ENCODE measurements at regions not wholly inside any gene's neighbourhood (a gene's known extent, or its start where the extent isn't known, plus 50 kb on each side); places are given as distances from the start of the nearest gene placed in this dataset.

GRCh38 chr15:47363653-47364052 lies 353.7 kb upstream of the SEMA6D start (continued):
- TF ChIP-seq NR2F1 (conservative IDR thresholded peaks at IDR 0.05) (no peak), NFYB (IDR thresholded peaks at IDR 0.05; ENCODE audit: insufficient read depth, low read depth, low read length) (no peak), RUNX3 (IDR thresholded peaks at IDR 0.05; ENCODE audit: low read length) (no peak), E2F8 (IDR thresholded peaks at IDR 0.05; ENCODE audit: low read depth, partially characterized antibody) (no peak)

- Histone ChIP-seq H3K4me3 (no peak overlapping the region), H3K27ac (ENCODE audit: control insufficient read depth, insufficient read depth) (no peak overlapping the region), H3K9me3 (replicated peaks; ENCODE audit: control insufficient read depth, insufficient read depth, low read length) (no peaks in the 10 kb centered on the region; the same call in 2 of the 3 replicates), H2AFZ (ENCODE audit: control insufficient read depth, low read depth, low read length) (no peak overlapping the region), H3K27me3 (replicated peaks in 1 of 2; ENCODE audit: control insufficient read depth in 2 of 2, insufficient read depth in 2 of 2, low read length in 1 of 2) (no peaks in the 10 kb centered on the region), H4K20me1 (ENCODE audit: control insufficient read depth, insufficient read depth) (no peaks in the 10 kb centered on the region), H3K9ac (ENCODE audit: control insufficient read depth, insufficient read depth, low read length) (no peak overlapping the region), H3K4me2 (ENCODE audit: control insufficient read depth, insufficient read depth) (no peak overlapping the region), H3K36me3 (ENCODE audit: control insufficient read depth in 2 of 2, insufficient read depth in 2 of 2, low read length in 1 of 2) (no peaks in the 10 kb centered on the region), H3K4me1 (ENCODE audit: control insufficient read depth, insufficient read depth, low read length) (no peaks in the 10 kb centered on the region), H3K79me2 (ENCODE audit: control insufficient read depth, insufficient read depth, low read length) (no peaks in the 10 kb centered on the region)
- no peak for DNase-seq (ENCODE audit: low read depth, low spot score)
- intact Hi-C loops (cut with micrococcal nuclease; ENCODE audit: unreplicated experiment) (no loop called here), in situ Hi-C loops (cut with MboI) (no loop called here)
- WGBS (ENCODE audit: insufficient coverage, insufficient replicate concordance, low lambda C conversion rate, missing lambda C conversion rate): 41% methylated on average over 7 of the region's 9 CpGs
- BruUV-seq (replicated peaks): no TSS peak
- ChIA-PET SMC1A (ENCODE audit: uncharacterized antibody, unreplicated experiment) (no interaction called here), POLR2A (no interaction called here), RAD21 (ENCODE audit: unreplicated experiment) (no interaction called here), CTCF (no interaction called here)
- TF ChIP-seq BCLAF1 (IDR thresholded peaks at IDR 0.05) (no peak), ZNF24 (IDR thresholded peaks at IDR 0.05) (no peak), HDAC6 (IDR thresholded peaks at IDR 0.05; ENCODE audit: unreplicated experiment) (no peak), BMI1 (IDR thresholded peaks at IDR 0.05; ENCODE audit: borderline replicate concordance) (no peak), NKRF (conservative IDR thresholded peaks at IDR 0.05) (no peak), TCF3 (IDR thresholded peaks at IDR 0.05; ENCODE audit: borderline replicate concordance, insufficient read depth, low read depth, low read length) (no peak), EGR1 (IDR thresholded peaks at IDR 0.05; ENCODE audit: borderline replicate concordance in 1 of 2, low read depth in 2 of 2, low read length in 2 of 2) (no peak)
- no peak for ATAC-seq
- FAIRE-seq: no peak
These were observed 352.8 kb upstream of the SEMA6D start for GRCh38 chr15:47364230-47365141.

Data from GM12878 (cell line).